ENCODE measurements at regions not wholly inside any gene's neighbourhood (a gene's known extent, or its start where the extent isn't known, plus 50 kb on each side); places are given as distances from the start of the nearest gene placed in this dataset.

DNA sequence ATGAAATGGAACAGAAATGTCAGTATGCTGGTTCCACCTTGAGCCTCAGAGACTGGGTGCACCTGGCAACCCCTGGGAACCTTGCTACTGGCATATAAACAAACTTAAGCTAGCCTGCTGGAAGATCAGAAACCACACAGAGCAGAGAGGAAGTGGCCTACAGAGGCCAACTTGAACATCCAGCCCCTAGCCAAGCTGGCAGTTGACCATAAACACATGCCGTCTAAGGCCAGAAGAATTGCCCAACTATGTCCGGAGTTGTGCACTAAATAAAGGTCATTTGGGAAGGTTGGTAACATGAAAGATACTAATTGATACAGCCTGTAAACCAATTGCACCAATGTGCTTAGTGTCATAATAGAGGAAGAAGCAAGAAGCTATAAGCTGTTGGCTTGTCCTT lies 266.6 kb upstream of the BTBD3 start:
- intact Hi-C loops (cut with DNase I): no loop called here
- no peak for DNase-seq

DNA sequence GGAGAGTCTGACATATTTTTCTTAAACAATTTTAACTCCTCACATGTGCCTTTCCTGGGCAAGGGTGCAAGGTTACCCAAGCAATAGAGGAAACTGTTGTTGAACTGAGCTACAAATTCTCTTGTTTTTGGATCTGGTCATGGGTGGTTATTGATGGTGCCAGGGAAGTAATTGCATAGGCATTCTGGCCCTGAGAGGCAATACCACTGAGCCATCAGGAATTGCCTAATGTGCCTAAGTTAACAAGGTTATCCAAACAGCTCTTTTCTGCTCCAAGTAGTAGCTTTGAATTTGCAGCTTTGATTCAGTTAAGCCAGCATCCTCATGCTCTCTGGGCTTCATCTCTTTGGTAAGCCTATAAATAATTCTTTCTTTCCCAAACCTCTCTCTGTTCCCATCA lies 266.0 kb upstream of the BTBD3 start:
- no peak for DNase-seq
- intact Hi-C loops (cut with DNase I): no loop called here

DNA sequence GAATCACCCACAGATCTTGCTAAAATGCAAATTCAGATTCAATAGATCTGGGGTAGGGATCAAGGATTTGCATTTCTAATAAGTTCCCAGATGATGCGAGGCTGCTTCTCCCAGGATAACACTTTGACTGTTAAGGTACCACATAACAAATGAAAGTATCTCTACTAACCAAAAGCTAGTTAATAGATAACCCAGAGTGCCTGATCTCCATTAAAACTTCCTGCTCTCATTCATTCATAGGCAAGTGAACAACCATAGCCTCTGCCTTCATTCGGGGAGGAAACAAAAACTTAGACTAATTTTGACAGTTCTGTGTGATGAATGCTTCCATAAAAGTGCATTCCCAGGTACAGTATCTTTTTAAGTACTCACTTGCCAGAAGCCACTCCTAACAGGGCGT lies 265.6 kb upstream of the BTBD3 start:
- intact Hi-C loops (cut with DNase I): no loop called here
- DNase-seq: peak in 2 of 42 donors; percentile 43

GRCh38 chr20:11654766-11655165 lies 262.9 kb upstream of the BTBD3 start:
- no peak for DNase-seq

DNA sequence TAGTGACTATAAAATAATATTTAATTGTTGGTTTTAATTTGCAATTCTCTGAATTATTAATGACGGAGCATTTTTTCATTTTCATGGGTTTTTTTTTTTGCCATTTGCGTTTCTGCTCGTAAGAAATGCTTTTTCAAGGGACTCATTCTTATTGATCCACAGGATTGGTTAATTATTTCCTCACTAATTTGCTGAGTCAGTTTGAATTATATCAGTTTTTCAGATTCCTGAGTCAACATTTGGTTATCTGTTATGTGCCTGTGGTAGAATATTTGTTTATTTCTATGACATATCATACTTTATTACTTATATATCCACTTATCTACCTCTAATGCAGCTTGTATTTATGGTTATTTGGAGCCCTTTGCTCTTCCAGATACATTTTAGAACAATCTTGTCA lies 257.0 kb upstream of the BTBD3 start:
- intact Hi-C loops (cut with DNase I): no loop called here
- no peak for DNase-seq

More at GRCh38 chr20:11654766-11655165, 262.9 kb upstream of the BTBD3 start:
- intact Hi-C loops (cut with DNase I): no loop called here

DNA sequence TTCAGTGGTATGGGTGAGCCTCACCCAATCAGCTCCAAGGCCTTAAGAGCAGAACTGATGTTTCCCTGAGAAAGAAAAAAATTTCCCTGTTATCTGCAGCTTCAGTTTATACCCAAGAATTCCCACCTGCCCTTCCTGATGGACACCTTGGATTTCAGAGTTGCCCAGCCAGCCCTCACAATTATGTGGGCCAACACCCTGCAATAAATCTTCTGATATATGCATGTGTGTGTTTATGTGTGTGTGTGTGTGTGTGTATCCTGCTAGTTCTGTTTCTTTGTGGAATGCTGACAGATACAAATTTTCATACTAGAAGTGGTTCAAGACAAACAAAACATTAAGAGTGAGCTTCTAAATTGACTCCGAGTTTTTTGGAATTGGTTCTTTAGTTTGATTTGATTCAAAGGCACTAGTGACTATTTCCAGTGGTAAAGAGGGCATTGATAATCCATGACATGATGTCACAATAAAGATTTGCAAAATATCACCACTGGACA lies 246.6 kb upstream of the BTBD3 start:
- no peak for DNase-seq
- intact Hi-C loops (cut with DNase I): no loop called here

- peak in 18 of 42 donors; percentile 18 to 59 (median 40) for DNase-seq
- intact Hi-C loops (cut with DNase I): no loop called here
Measured at GRCh38 chr20:11672959-11673358, 244.7 kb upstream of the BTBD3 start.

- intact Hi-C loops (cut with DNase I): no loop called here
- peak in 3 of 42 donors; percentile 13 to 26 (median 13) for DNase-seq
Measured at GRCh38 chr20:11675920-11676629, 241.6 kb upstream of the BTBD3 start.

- DNase-seq: peak in 37 of 42 donors; percentile 14 to 80 (median 55)
Measured at GRCh38 chr20:11676630-11677287, 240.9 kb upstream of the BTBD3 start.

DNA sequence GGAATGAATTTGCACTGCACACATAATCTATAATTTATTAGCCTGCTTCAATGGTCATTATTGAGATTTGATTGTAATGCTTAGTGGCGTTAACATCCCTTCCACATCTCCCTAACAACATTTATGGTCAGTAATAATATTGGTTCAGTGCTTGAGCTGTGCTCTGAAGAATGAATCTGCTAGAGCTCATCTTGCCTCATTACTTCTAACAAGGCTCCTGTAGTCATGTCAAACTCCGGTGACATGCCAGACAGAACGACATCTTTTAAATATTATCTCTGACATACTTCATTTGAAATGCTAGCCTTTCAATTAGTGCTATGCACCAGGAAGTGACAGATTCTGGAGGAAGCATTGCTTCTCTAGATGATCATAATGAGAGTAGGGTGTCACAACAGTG lies 240.3 kb upstream of the BTBD3 start:
- DNase-seq: no peak
- intact Hi-C loops (cut with DNase I): no loop called here

More at GRCh38 chr20:11676630-11677287, 240.9 kb upstream of the BTBD3 start:
- intact Hi-C loops (cut with DNase I): no loop called here

GRCh38 chr20:11677836-11678235 lies 239.9 kb upstream of the BTBD3 start:
- no peak for DNase-seq
- intact Hi-C loops (cut with DNase I): no loop called here

- DNase-seq: no peak
- intact Hi-C loops (cut with DNase I): no loop called here
Measured at GRCh38 chr20:11682285-11682684, 235.4 kb upstream of the BTBD3 start.

DNA sequence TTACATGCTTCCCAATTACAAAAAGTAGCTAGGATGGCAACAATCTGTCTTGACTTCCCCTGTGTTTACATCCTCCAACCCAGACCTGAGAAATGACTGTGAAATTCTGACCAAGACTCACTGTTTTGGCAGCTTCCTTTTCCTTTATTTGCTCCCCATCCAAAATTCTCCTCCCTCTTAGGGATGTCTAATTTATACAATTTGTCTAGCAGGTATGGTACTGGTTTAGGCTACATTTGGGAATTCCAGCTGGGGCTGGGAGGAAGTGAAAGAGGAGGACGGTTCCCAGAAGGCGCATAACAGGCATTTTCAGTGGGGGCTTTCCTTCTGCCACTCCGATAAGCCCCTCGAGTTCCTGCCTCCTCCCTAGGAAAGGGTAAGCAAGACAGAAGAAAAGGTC lies 231.5 kb upstream of the BTBD3 start:
- intact Hi-C loops (cut with DNase I): no loop called here
- no peak for DNase-seq

DNA sequence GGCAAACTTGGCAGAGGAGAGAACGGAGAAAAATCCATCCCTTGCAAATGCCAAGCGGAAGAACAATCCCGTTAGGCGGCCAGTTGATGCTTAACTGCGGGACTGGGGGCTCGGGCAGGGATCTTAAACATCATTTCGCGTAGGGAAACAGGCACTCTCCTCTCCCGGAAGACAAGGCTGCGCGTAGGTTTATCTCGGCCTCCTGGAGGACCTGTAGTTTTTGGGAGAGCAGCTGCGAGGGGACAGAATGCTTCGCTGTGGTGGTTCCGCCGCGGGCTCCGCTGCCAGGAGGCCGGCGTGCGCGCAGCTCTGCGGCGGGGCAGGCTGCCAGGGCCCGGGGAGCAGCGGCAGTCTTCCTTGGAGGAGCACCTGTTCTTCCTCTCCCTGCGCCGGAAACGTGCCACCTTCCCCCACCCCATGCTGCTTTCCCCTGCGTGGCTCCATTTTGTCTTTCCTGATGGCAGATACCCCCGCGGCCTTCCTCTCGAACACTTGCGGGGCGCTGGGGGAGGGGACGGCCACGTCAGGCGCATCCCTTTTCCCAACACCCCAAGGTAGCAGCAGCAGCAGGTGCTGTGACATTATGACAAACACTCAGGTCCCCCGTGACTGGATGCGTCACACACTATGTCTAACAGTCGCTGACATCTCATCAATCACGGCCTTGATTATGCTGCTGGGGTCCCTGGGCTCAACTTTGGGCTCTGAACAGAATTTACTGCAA lies 230.7 kb upstream of the BTBD3 start:
- peak; percentile 34 to 79 (median 66) for DNase-seq
- intact Hi-C loops (cut with DNase I): no loop called here

GRCh38 chr20:11687546-11688292 lies 230.0 kb upstream of the BTBD3 start:
- no peak for DNase-seq
- intact Hi-C loops (cut with DNase I): no loop called here

DNA sequence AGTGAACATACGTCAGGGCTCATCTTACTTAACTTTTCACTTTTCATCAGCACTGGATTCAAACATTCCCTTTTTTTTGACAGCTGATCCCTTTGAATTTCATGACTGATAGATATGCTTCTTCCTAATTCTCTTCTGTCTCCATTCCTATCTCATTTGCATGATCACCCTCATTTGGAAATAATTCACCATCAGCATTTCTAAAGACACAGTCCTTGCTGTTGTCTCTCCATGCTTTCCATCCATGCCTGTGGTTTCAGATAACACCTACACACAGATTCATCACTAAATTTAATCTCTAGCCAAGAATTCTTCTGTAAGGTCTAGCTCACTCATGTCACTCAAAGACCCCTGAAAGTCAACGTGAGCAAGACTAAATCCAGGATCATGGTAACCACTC lies 228.4 kb upstream of the BTBD3 start:
- intact Hi-C loops (cut with DNase I): no loop called here
- DNase-seq: no peak

GRCh38 chr20:11691766-11692165 lies 225.9 kb upstream of the BTBD3 start:
- intact Hi-C loops (cut with DNase I): no loop called here
- no peak for DNase-seq

- DNase-seq: no peak
- intact Hi-C loops (cut with DNase I): no loop called here
Measured at GRCh38 chr20:11692567-11692966, 225.1 kb upstream of the BTBD3 start.

GRCh38 chr20:11694467-11694866 lies 223.2 kb upstream of the BTBD3 start:
- intact Hi-C loops (cut with DNase I): no loop called here
- no peak for DNase-seq
